ENCODE measurements at regions not wholly inside any gene's neighbourhood (a gene's known extent, or its start where the extent isn't known, plus 50 kb on each side); places are given as distances from the start of the nearest gene placed in this dataset.

DNA sequence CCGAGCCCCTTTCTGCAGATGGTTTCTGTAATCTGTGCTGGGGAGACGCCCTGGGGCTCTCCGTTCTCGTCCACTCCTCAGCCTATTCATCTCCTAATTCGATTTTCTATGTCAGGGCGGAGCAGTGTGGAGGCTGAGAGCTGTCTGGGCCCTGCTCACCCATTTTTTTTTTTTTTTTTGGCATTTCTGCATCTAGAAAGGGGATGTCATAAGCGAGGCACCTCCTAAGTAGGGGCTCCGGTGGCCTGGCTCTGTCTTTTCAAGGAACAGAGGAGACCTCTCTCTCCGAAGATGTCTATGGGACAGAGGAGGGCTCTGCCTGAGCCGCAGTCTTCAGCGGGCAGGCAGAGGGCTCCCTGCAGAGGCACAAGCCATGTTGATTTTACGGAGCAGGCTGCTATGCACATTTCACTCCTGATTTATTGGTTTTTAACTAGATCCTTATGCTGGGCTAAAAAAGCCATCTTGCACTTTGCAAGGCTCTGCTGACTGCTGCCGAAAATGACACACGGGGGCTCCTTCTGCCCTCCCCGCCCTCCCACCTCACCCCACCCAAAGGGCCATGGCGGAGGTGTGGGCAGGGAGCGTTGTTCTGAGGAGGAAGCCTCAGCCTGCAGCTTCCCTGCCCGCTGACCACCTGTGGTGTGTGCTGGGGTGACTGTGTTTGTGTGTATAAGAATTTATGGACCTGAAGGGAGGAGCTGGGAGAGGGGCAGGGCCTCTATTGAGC lies 71.0 kb downstream of the FOXD2 start:
- TF ChIP-seq TAF1 (IDR thresholded peaks at IDR 0.05; ENCODE audit: low read depth, low read length) (no peak), POLR2A (IDR thresholded peaks at IDR 0.05; ENCODE audit: low read depth, low read length) (no peak), POLR2AphosphoS5 (IDR thresholded peaks at IDR 0.05; ENCODE audit: low read depth, low read length) (no peak), POU2F2 (IDR thresholded peaks at IDR 0.05; ENCODE audit: low read depth, low read length) (no peak), SPI1 (IDR thresholded peaks at IDR 0.05; ENCODE audit: low read depth, low read length) (no peak), PAX5 (IDR thresholded peaks at IDR 0.05; ENCODE audit: insufficient read depth, low read length, severe bottlenecking) (no peak)

Measured in GM12891 (cell line).